ENCODE measurements at regions not wholly inside any gene's neighbourhood (a gene's known extent, or its start where the extent isn't known, plus 50 kb on each side); places are given as distances from the start of the nearest gene placed in this dataset.
"Not testable (repeated sequence)": the region's sequence is repeated elsewhere in the genome, so short reads cannot be mapped to it uniquely, and the experiment has no call there.

DNA sequence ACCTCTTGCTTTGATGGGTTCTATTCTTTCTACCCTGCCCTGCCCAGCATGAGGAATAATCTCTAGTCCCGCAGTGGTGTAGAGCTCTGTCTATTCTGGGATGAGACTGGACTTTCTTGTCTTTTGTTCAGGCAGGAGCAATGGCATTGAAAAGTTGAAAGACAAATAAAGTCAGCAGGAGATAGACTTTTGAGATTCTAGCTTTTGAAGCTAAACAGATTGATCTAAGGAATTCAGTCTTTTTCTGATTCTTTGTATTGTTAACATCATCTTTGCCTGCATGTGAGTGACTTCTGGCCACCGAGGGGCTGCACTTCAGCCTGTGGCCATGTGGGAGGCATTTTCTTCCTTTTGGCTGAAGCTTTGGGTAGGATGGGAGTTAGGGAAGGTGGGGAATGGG lies 132.4 kb downstream of the MRPL57 start:
- Histone ChIP-seq H3K9me3 (replicated peaks in 1 of 2; ENCODE audit: control insufficient read depth in 2 of 2, insufficient read depth in 1 of 2, low read depth in 1 of 2, low read length in 2 of 2) (no peaks in the 10 kb centered on the region), H3K4me1 (ENCODE audit: control insufficient read depth in 2 of 2, insufficient read depth in 1 of 2, low read depth in 1 of 2, low read length in 2 of 2) (peaks cover 0 to 6% of the 10 kb centered on the region in 2 donors), H3K9ac (ENCODE audit: low read depth, low read length, poor library complexity) (no peak overlapping the region), H4K91ac (ENCODE audit: low read depth, low read length, poor library complexity) (no peak overlapping the region), H2AK5ac (ENCODE audit: low read depth, low read length) (no peak overlapping the region), H3K23ac (ENCODE audit: low read depth, low read length, poor library complexity) (no peak overlapping the region), H2BK5ac (ENCODE audit: low read length) (no peak overlapping the region), H3K27me3 (ENCODE audit: control insufficient read depth in 3 of 3, insufficient read depth in 3 of 3, low read depth in 1 of 3, low read length in 3 of 3) (no peaks in the 10 kb centered on the region), H3K14ac (ENCODE audit: low read length) (no peak overlapping the region), H2BK12ac (ENCODE audit: low read length) (no peak overlapping the region), H3K4me3 (ENCODE audit: low read length in 2 of 2) (no peak overlapping the region), H3K27ac (replicated peaks; ENCODE audit: low read length) (no peak overlapping the region), H3K4ac (ENCODE audit: low read length) (no peak overlapping the region), H2BK15ac (ENCODE audit: low read length) (no peak overlapping the region), H3K79me1 (ENCODE audit: low read depth, low read length) (no peaks in the 10 kb centered on the region), H3K36me3 (replicated peaks in 1 of 2; ENCODE audit: control insufficient read depth in 2 of 2, insufficient read depth in 2 of 2, low read length in 2 of 2) (peaks cover 0 to 8% of the 10 kb centered on the region in 2 donors), H4K8ac (ENCODE audit: low read depth, low read length) (no peak overlapping the region), H3K4me2 (ENCODE audit: insufficient read depth, low read length, poor library complexity, severe bottlenecking) (no peak overlapping the region), H2BK120ac (ENCODE audit: low read depth, low read length) (no peak overlapping the region), H3K18ac (ENCODE audit: low read length) (no peak overlapping the region), H2AFZ (ENCODE audit: low read length) (no peak overlapping the region)
- DNase-seq (ENCODE audit: low spot score) = no peak
- no CpG with 5 or more reads among the region's 2 CpGs for WGBS, 2 donors (ENCODE audit: extremely low coverage in 2 of 2, insufficient read length in 2 of 2, insufficient replicate concordance in 1 of 2)

DNA sequence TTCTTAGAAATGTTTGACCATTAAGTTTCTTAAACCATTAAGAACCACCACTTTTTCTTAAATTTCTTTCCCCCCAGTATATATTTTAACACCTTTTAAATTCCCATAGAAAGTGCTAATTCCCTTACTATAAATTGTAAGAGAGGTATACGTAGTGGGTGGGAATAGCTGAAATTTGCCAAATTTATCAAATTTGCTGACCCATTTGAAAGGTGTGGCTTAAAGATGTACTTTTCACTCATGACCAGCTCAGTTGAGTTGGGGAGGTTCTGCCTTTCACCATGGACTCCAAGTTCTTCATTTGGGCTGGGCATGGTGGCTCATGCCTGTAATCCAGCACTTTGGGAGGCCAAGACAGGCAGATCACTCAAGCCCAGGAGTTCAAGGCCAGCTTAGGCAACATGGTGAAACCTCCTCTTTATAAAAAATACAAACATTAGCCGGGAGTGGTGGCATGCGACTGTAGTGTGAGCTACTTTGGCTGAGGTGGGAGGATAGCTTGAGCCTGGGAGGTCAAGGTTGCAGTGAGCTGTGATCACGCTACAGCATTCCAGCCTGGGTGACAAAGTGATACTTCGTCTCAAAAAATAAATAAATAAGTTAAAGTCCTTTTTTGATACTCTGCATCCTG lies 133.2 kb downstream of the MRPL57 start:
- Histone ChIP-seq H3K4me2 (ENCODE audit: insufficient read depth, low read length, poor library complexity, severe bottlenecking) (no peak overlapping the region), H2BK12ac (ENCODE audit: low read length) (no peak overlapping the region), H3K36me3 (replicated peaks in 1 of 2; ENCODE audit: control insufficient read depth in 2 of 2, insufficient read depth in 2 of 2, low read length in 2 of 2) (peaks cover 0 to under 1% of the 10 kb centered on the region in 2 donors), H2BK15ac (ENCODE audit: low read length) (no peak overlapping the region), H3K9me3 (replicated peaks in 1 of 2; ENCODE audit: control insufficient read depth in 2 of 2, insufficient read depth in 1 of 2, low read depth in 1 of 2, low read length in 2 of 2) (no peaks in the 10 kb centered on the region), H2BK5ac (ENCODE audit: low read length) (no peak overlapping the region), H2BK120ac (ENCODE audit: low read depth, low read length) (no peak overlapping the region), H3K79me1 (ENCODE audit: low read depth, low read length) (no peaks in the 10 kb centered on the region), H3K4ac (ENCODE audit: low read length) (no peak overlapping the region), H2AFZ (ENCODE audit: low read length) (no peak overlapping the region), H3K23ac (ENCODE audit: low read depth, low read length, poor library complexity) (no peak overlapping the region), H3K9ac (ENCODE audit: low read depth, low read length, poor library complexity) (no peak overlapping the region), H4K91ac (ENCODE audit: low read depth, low read length, poor library complexity) (no peak overlapping the region), H3K18ac (ENCODE audit: low read length) (no peak overlapping the region), H3K14ac (ENCODE audit: low read length) (no peak overlapping the region), H3K27me3 (ENCODE audit: control insufficient read depth in 3 of 3, insufficient read depth in 3 of 3, low read depth in 1 of 3, low read length in 3 of 3) (no peaks in the 10 kb centered on the region), H3K4me3 (ENCODE audit: low read length in 2 of 2) (no peak overlapping the region), H3K4me1 (ENCODE audit: control insufficient read depth in 2 of 2, insufficient read depth in 1 of 2, low read depth in 1 of 2, low read length in 2 of 2) (peaks cover 0 to 6% of the 10 kb centered on the region in 2 donors), H3K27ac (replicated peaks; ENCODE audit: low read length) (no peak overlapping the region), H2AK5ac (ENCODE audit: low read depth, low read length) (no peak overlapping the region), H4K8ac (ENCODE audit: low read depth, low read length) (no peak overlapping the region)
- WGBS, 2 donors (ENCODE audit: extremely low coverage in 2 of 2, insufficient read length in 2 of 2, insufficient replicate concordance in 1 of 2) = no CpG with 5 or more reads among the region's 5 CpGs
- DNase-seq (ENCODE audit: low spot score) = no peak

DNA sequence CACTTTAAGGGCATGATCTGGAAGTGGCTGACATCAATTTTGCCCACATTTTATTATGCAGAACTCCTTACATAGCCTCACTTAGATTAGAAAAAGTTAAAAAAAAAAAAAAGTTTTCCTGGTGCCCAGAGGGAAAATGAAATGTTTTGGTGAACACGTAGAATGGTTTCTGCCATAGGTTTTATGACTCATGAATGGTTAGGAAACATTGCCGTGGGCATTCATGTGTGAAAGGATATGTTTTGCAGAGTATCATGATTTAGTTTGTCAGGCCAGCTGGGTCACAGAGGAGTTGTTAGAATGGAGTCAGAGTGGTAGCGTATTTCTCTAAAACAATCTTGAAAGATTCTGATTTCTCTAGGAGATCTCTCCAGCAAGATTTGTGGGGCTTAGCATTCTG lies 133.8 kb downstream of the MRPL57 start:
- Histone ChIP-seq H3K4me1 (ENCODE audit: control insufficient read depth in 2 of 2, insufficient read depth in 1 of 2, low read depth in 1 of 2, low read length in 2 of 2) (peaks cover 0 to 6% of the 10 kb centered on the region in 2 donors), H2BK15ac (ENCODE audit: low read length) (no peak overlapping the region), H4K91ac (ENCODE audit: low read depth, low read length, poor library complexity) (no peak overlapping the region), H3K9me3 (replicated peaks in 1 of 2; ENCODE audit: control insufficient read depth in 2 of 2, insufficient read depth in 1 of 2, low read depth in 1 of 2, low read length in 2 of 2) (no peaks in the 10 kb centered on the region), H3K27ac (replicated peaks; ENCODE audit: low read length) (no peak overlapping the region), H3K4me3 (ENCODE audit: low read length in 2 of 2) (no peak overlapping the region), H3K18ac (ENCODE audit: low read length) (no peak overlapping the region), H2BK12ac (ENCODE audit: low read length) (no peak overlapping the region), H3K23ac (ENCODE audit: low read depth, low read length, poor library complexity) (no peak overlapping the region), H3K79me1 (ENCODE audit: low read depth, low read length) (no peaks in the 10 kb centered on the region), H2BK5ac (ENCODE audit: low read length) (no peak overlapping the region), H3K4ac (ENCODE audit: low read length) (no peak overlapping the region), H3K9ac (ENCODE audit: low read depth, low read length, poor library complexity) (no peak overlapping the region), H3K4me2 (ENCODE audit: insufficient read depth, low read length, poor library complexity, severe bottlenecking) (no peak overlapping the region), H3K27me3 (ENCODE audit: control insufficient read depth in 3 of 3, insufficient read depth in 3 of 3, low read depth in 1 of 3, low read length in 3 of 3) (no peaks in the 10 kb centered on the region), H3K36me3 (replicated peaks in 1 of 2; ENCODE audit: control insufficient read depth in 2 of 2, insufficient read depth in 2 of 2, low read length in 2 of 2) (no peaks in the 10 kb centered on the region), H3K14ac (ENCODE audit: low read length) (no peak overlapping the region), H2AK5ac (ENCODE audit: low read depth, low read length) (no peak overlapping the region), H2BK120ac (ENCODE audit: low read depth, low read length) (no peak overlapping the region), H2AFZ (ENCODE audit: low read length) (no peak overlapping the region), H4K8ac (ENCODE audit: low read depth, low read length) (no peak overlapping the region)
- WGBS, 2 donors (ENCODE audit: extremely low coverage in 2 of 2, insufficient read length in 2 of 2, insufficient replicate concordance in 1 of 2) = no CpG with 5 or more reads among the region's 3 CpGs
- no peak for DNase-seq (ENCODE audit: low spot score)

DNA sequence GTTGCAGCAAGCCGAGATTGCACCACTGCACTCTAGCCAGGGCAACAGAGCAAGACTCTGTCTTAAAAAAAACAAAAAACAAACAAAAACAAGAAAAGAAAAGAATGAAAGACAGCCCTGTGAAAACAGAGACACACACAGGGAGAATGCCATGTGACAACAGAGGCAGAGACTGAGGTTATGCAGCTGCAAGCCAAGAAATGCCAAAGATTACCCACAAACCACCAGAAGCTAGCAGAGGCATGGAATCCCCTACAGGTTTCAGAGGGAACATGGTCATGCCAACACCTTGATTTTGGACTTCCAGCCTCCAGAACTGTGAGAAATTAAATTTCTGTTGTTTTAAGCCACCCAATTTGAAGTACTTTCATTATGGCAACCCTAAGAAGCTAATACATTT lies 138.5 kb downstream of the MRPL57 start:
- H3K27ac ChIP-seq (replicated peaks; ENCODE audit: low read length); H2BK12ac ChIP-seq (ENCODE audit: low read length); H3K36me3 ChIP-seq (replicated peaks in 1 of 2; ENCODE audit: control insufficient read depth in 2 of 2, insufficient read depth in 2 of 2, low read length in 2 of 2); H2BK5ac ChIP-seq (ENCODE audit: low read length); H4K8ac ChIP-seq (ENCODE audit: low read depth, low read length); H2AK5ac ChIP-seq (ENCODE audit: low read depth, low read length); H3K79me1 ChIP-seq (ENCODE audit: low read depth, low read length); H3K4me2 ChIP-seq (ENCODE audit: insufficient read depth, low read length, poor library complexity, severe bottlenecking); H2AFZ ChIP-seq (ENCODE audit: low read length); H3K27me3 ChIP-seq (ENCODE audit: control insufficient read depth in 3 of 3, insufficient read depth in 3 of 3, low read depth in 1 of 3, low read length in 3 of 3); H3K23ac ChIP-seq (ENCODE audit: low read depth, low read length, poor library complexity); DNase-seq (ENCODE audit: low spot score); H3K9ac ChIP-seq (ENCODE audit: low read depth, low read length, poor library complexity); H3K14ac ChIP-seq (ENCODE audit: low read length); H3K4me1 ChIP-seq (ENCODE audit: control insufficient read depth in 2 of 2, insufficient read depth in 1 of 2, low read depth in 1 of 2, low read length in 2 of 2); H3K18ac ChIP-seq (ENCODE audit: low read length); H3K4me3 ChIP-seq (ENCODE audit: low read length in 2 of 2); H3K4ac ChIP-seq (ENCODE audit: low read length); H4K91ac ChIP-seq (ENCODE audit: low read depth, low read length, poor library complexity); H2BK120ac ChIP-seq (ENCODE audit: low read depth, low read length); H3K9me3 ChIP-seq (replicated peaks in 1 of 2; ENCODE audit: control insufficient read depth in 2 of 2, insufficient read depth in 1 of 2, low read depth in 1 of 2, low read length in 2 of 2); H2BK15ac ChIP-seq (ENCODE audit: low read length): not testable (repeated sequence)
- WGBS, 2 donors (ENCODE audit: extremely low coverage in 2 of 2, insufficient read length in 2 of 2, insufficient replicate concordance in 1 of 2) = no CpG with 5 or more reads among the region's 1 CpG
